ENCODE measurements at regions not wholly inside any gene's neighbourhood (a gene's known extent, or its start where the extent isn't known, plus 50 kb on each side); places are given as distances from the start of the nearest gene placed in this dataset.
A peak's percentile ranks its signal among the peaks of the same experiment; 100 is the strongest.
"Not testable (repeated sequence)": the region's sequence is repeated elsewhere in the genome, so short reads cannot be mapped to it uniquely, and the experiment has no call there.

- no peak for TF ChIP-seq CTCF (IDR thresholded peaks at IDR 0.05; ENCODE audit: low read depth, low read length)
- Histone ChIP-seq H3K9me3 (no peaks in the 10 kb centered on the region; the same call in 1 of the 2 replicates), H3K4me3 (ENCODE audit: low read depth, low read length) (no peak overlapping the region), H3K36me3 (no peaks in the 10 kb centered on the region), H3K27me3 (no peaks in the 10 kb centered on the region; the same call in 1 of the 2 replicates), H3K4me1 (no peaks in the 10 kb centered on the region)
- DNase-seq: no peak
These were observed 239.2 kb downstream of the ADGRD1 start for GRCh38 chr12:131192951-131193350.

- Histone ChIP-seq H3K9me3 (no peaks in the 10 kb centered on the region; the same call in 1 of the 2 replicates), H3K36me3 (no peaks in the 10 kb centered on the region), H3K4me3 (ENCODE audit: low read depth, low read length) (no peak overlapping the region), H3K27me3 (no peaks in the 10 kb centered on the region; the same call in 1 of the 2 replicates), H3K4me1 (no peaks in the 10 kb centered on the region)
- TF ChIP-seq CTCF (IDR thresholded peaks at IDR 0.05; ENCODE audit: low read depth, low read length): no peak
- DNase-seq: peak; percentile 55
These were observed 240.5 kb downstream of the ADGRD1 start for GRCh38 chr12:131194166-131194565.

GRCh38 chr12:131195796-131196195 lies 242.1 kb downstream of the ADGRD1 start:
- Histone ChIP-seq H3K36me3 (no peaks in the 10 kb centered on the region), H3K9me3 (no peaks in the 10 kb centered on the region; the same call in 1 of the 2 replicates), H3K4me1 (no peaks in the 10 kb centered on the region), H3K27me3 (no peaks in the 10 kb centered on the region; the same call in 1 of the 2 replicates), H3K4me3 (ENCODE audit: low read depth, low read length) (no peak overlapping the region)
- DNase-seq: no peak
- TF ChIP-seq CTCF (IDR thresholded peaks at IDR 0.05; ENCODE audit: low read depth, low read length): no peak

- Histone ChIP-seq H3K4me3 (ENCODE audit: low read depth, low read length) (no peak overlapping the region), H3K36me3 (no peaks in the 10 kb centered on the region), H3K4me1 (no peaks in the 10 kb centered on the region), H3K27me3 (no peaks in the 10 kb centered on the region; the same call in 1 of the 2 replicates), H3K9me3 (no peaks in the 10 kb centered on the region; the same call in 1 of the 2 replicates)
- TF ChIP-seq CTCF (IDR thresholded peaks at IDR 0.05; ENCODE audit: low read depth, low read length): no peak
- DNase-seq: no peak
These were observed 242.5 kb downstream of the ADGRD1 start for GRCh38 chr12:131196220-131196619.

GRCh38 chr12:131197490-131197889 lies 243.8 kb downstream of the ADGRD1 start:
- DNase-seq: no peak
- H3K9me3 ChIP-seq: no peaks in the 10 kb centered on the region; the same call in 1 of the 2 replicates
- H3K27me3 ChIP-seq: no peaks in the 10 kb centered on the region
- TF ChIP-seq CTCF (IDR thresholded peaks at IDR 0.05; ENCODE audit: low read depth, low read length): no peak
- H3K36me3 ChIP-seq: no peaks in the 10 kb centered on the region
- no peaks in the 10 kb centered on the region for H3K4me1 ChIP-seq
- no peak overlapping the region for H3K4me3 ChIP-seq (ENCODE audit: low read depth, low read length)

- Histone ChIP-seq H3K36me3 (no peaks in the 10 kb centered on the region), H3K9me3 (no peaks in the 10 kb centered on the region; the same call in 1 of the 2 replicates), H3K27me3 (no peaks in the 10 kb centered on the region), H3K4me1 (no peaks in the 10 kb centered on the region), H3K4me3 (ENCODE audit: low read depth, low read length) (no peak overlapping the region)
- no peak for DNase-seq
- no peak for TF ChIP-seq CTCF (IDR thresholded peaks at IDR 0.05; ENCODE audit: low read depth, low read length)
These were observed 245.5 kb downstream of the ADGRD1 start for GRCh38 chr12:131199221-131199620.

- not testable (repeated sequence) for H3K27me3 ChIP-seq; DNase-seq; H3K9me3 ChIP-seq; H3K4me3 ChIP-seq (ENCODE audit: low read depth, low read length); H3K36me3 ChIP-seq; H3K4me1 ChIP-seq
These were observed 248.2 kb downstream of the ADGRD1 start for GRCh38 chr12:131201912-131202311.

Data from BE2C (cell line).